Lower leg skin (tissue), 3 donors: ENCODE measurements at regions not wholly inside any gene's neighbourhood (a gene's known extent, or its start where the extent isn't known, plus 50 kb on each side); places are given as distances from the start of the nearest gene placed in this dataset.

Experiments
- CTCF ChIP-seq, 3 donors: fragments of 450-650 bp; IDR thresholded peaks; one replicate each; pipeline ENCODE4 v1.5.1; 2016; ENCODE audit warnings: antibody characterized with exemption in 3 of 3, mild to moderate bottlenecking in 3 of 3, moderate library complexity in 2 of 3
- POLR2A ChIP-seq, 2 donors: fragments of 450-650 bp; IDR thresholded peaks; one replicate each; pipeline ENCODE4 v1.6.1; 2016 to 2017; ENCODE audit warnings: antibody characterized with exemption in 2 of 2, mild to moderate bottlenecking in 1 of 2, moderate library complexity in 1 of 2

- TF ChIP-seq CTCF (IDR thresholded peaks at IDR 0.05) (no peak), POLR2A (IDR thresholded peaks at IDR 0.05) (no peak)
Measured at GRCh38 chr13:28552288-28552687, 57.4 kb upstream of the FLT1 start.
